IMR-90 (cell line): ENCODE measurements at regions not wholly inside any gene's neighbourhood (a gene's known extent, or its start where the extent isn't known, plus 50 kb on each side); places are given as distances from the start of the nearest gene placed in this dataset.

Source experiments
- ATAC-seq: fragments of 200-7000 bp; cut with Tn5 transposase; 2 replicates; pipeline ENCODE4 v1.9.1; 2020; ENCODE audit warnings: low read depth, mild to moderate bottlenecking, moderate library complexity
- BruUV-seq: library from RNA; stranded (reverse); fragments of 400-500 nt; replicated peaks from 2 replicates; lab custom pipeline; 2021; lab: Mats Ljungman, UMichigan
- CTCF ChIA-PET: fragments of 300-600 bp; formaldehyde crosslinking; extraction: SDS; loops from one replicate; lab custom pipeline; 2021; ENCODE audit warnings: antibody characterized with exemption; lab: Yijun Ruan, JAX
- POLR2A ChIA-PET: fragments of 300-600 bp; sonication (Branson Sonifier 250); formaldehyde crosslinking; loops from one replicate; lab custom pipeline; 2022; ENCODE audit warnings: antibody characterized with exemption; ENCODE audit not compliant: unreplicated experiment; lab: Charles Lee
- DNase-seq: peaks from one replicate; pipeline ENCODE4 v3.0.0; 2013
- H2AFZ ChIP-seq: replicated peaks from 2 replicates; pipeline ENCODE3; 2013; ENCODE audit warnings: low read length, mild to moderate bottlenecking; ENCODE audit not compliant: poor library complexity
- H2AK5ac ChIP-seq: 2 replicates; pipeline ENCODE4 v1.6.1; 2013; ENCODE audit warnings: low read depth, low read length, inconsistent platforms
- H2AK9ac ChIP-seq: replicated peaks from 2 replicates; pipeline ENCODE3; 2013; ENCODE audit warnings: mild to moderate bottlenecking, low read depth, low read length, moderate library complexity; ENCODE audit not compliant: poor library complexity
- H2BK120ac ChIP-seq: 2 replicates; pipeline ENCODE4 v1.6.1; 2013; ENCODE audit warnings: low read depth, low read length, inconsistent platforms
- H2BK15ac ChIP-seq: 3 replicates; pipeline ENCODE4 v1.6.1; 2013; ENCODE audit warnings: low read depth, low read length, inconsistent platforms
- H2BK20ac ChIP-seq: 2 replicates; pipeline ENCODE4 v1.6.1; 2013; ENCODE audit warnings: low read depth, mild to moderate bottlenecking, inconsistent platforms, low read length, moderate library complexity
- H2BK5ac ChIP-seq: 2 replicates; pipeline ENCODE4 v1.6.1; 2013; ENCODE audit warnings: mild to moderate bottlenecking, low read depth, low read length, inconsistent platforms; ENCODE audit not compliant: poor library complexity, severe bottlenecking
- H3K14ac ChIP-seq: replicated peaks from 2 replicates; pipeline ENCODE4 v1.6.1; 2013; ENCODE audit warnings: low read depth, low read length, inconsistent platforms
- H3K18ac ChIP-seq: 2 replicates; pipeline ENCODE4 v1.6.1; 2013; ENCODE audit warnings: low read depth, low read length, control low read depth
- H3K23ac ChIP-seq: 2 replicates; pipeline ENCODE4 v1.6.1; 2013; ENCODE audit warnings: low read depth, low read length, inconsistent platforms
- H3K27ac ChIP-seq: 2 replicates; pipeline ENCODE4 v1.5.1; 2013; ENCODE audit warnings: mild to moderate bottlenecking, control low read depth, low read length; ENCODE audit not compliant: insufficient read depth
- H3K27me3 ChIP-seq: 2 replicates; pipeline ENCODE4 v1.6.1; 2013; ENCODE audit warnings: low read length; ENCODE audit not compliant: control insufficient read depth, insufficient read depth
- H3K36me3 ChIP-seq: 2 replicates; pipeline ENCODE4 v1.6.1; 2013; ENCODE audit warnings: low read length, mixed read lengths; ENCODE audit not compliant: control insufficient read depth, insufficient read depth
- H3K4ac ChIP-seq: 2 replicates; pipeline ENCODE4 v1.6.1; 2013; ENCODE audit warnings: low read depth, low read length, inconsistent platforms
- H3K4me1 ChIP-seq: 2 replicates; pipeline ENCODE4 v1.6.1; 2013; ENCODE audit warnings: low read length, mixed read lengths; ENCODE audit not compliant: control insufficient read depth, insufficient read depth
- H3K4me2 ChIP-seq: 2 replicates; pipeline ENCODE4 v1.6.1; 2013; ENCODE audit warnings: low read depth, mild to moderate bottlenecking, control low read depth, low read length, moderate library complexity
- H3K4me3 ChIP-seq: 2 replicates; pipeline ENCODE4 v1.5.1; 2013; ENCODE audit warnings: low read depth, mild to moderate bottlenecking, control low read depth, low read length, moderate library complexity; ENCODE audit not compliant: insufficient read depth
- H3K56ac ChIP-seq: 2 replicates; pipeline ENCODE4 v1.6.1; 2013; ENCODE audit warnings: low read length, inconsistent platforms; ENCODE audit not compliant: insufficient read depth; ENCODE audit errors: extremely low read depth
- H3K79me1 ChIP-seq, 2 experiments: 2 replicates each; pipeline ENCODE4 v1.6.1; 2013; ENCODE audit warnings: low read length in 2 of 2, inconsistent platforms in 1 of 2, low read depth in 1 of 2
- H3K9ac ChIP-seq: 2 replicates; pipeline ENCODE4 v1.6.1; 2013; ENCODE audit warnings: low read depth, low read length, control low read depth
- H3K9me1 ChIP-seq: 2 replicates; pipeline ENCODE4 v1.6.1; 2013; ENCODE audit warnings: low read length, inconsistent platforms; ENCODE audit not compliant: insufficient read depth
- H3K9me3 ChIP-seq: 2 replicates; pipeline ENCODE4 v1.6.1; 2013; ENCODE audit warnings: low read length; ENCODE audit not compliant: control insufficient read depth, insufficient read depth
- H4K20me1 ChIP-seq: 2 replicates; pipeline ENCODE4 v1.6.1; 2013; ENCODE audit warnings: low read length, inconsistent platforms; ENCODE audit not compliant: insufficient read depth
- H4K5ac ChIP-seq: 2 replicates; pipeline ENCODE4 v1.6.1; 2013; ENCODE audit warnings: mild to moderate bottlenecking, low read depth, low read length, control low read depth
- H4K8ac ChIP-seq, 2 experiments: 2 replicates each; pipeline ENCODE4 v1.6.1; 2013; ENCODE audit warnings: low read depth in 2 of 2, low read length in 2 of 2, control low read depth in 1 of 2, inconsistent platforms in 1 of 2
- H4K91ac ChIP-seq: 2 replicates; pipeline ENCODE4 v1.6.1; 2013; ENCODE audit warnings: low read depth, low read length, inconsistent platforms; ENCODE audit not compliant: insufficient read depth
- BHLHE40 ChIP-seq: fragments of 150-350 bp; IDR thresholded peaks from 2 replicates; pipeline ENCODE4 v1.6.1; 2016; ENCODE audit warnings: mild to moderate bottlenecking, low read depth, low read length
- CEBPB ChIP-seq: IDR thresholded peaks from 2 replicates; pipeline ENCODE4 v1.6.1; 2012; ENCODE audit warnings: low read depth, low read length, improper control_type of control experiment
- CHD1 ChIP-seq: IDR thresholded peaks from 2 replicates; pipeline ENCODE4 v1.6.1; 2012; ENCODE audit warnings: low read depth, low read length, improper control_type of control experiment
- CTCF ChIP-seq: conservative IDR thresholded peaks from 2 replicates; pipeline ENCODE4 v1.5.1; 2012; ENCODE audit warnings: mild to moderate bottlenecking, low read depth, low read length, improper control_type of control experiment
- ELK1 ChIP-seq: fragments of 150-350 bp; IDR thresholded peaks from 2 replicates; pipeline ENCODE4 v1.6.1; 2016; ENCODE audit warnings: low read depth, mild to moderate bottlenecking, low read length, moderate library complexity, borderline replicate concordance
- FOS ChIP-seq: fragments of 150-350 bp; IDR thresholded peaks from 2 replicates; pipeline ENCODE4 v1.6.1; 2016; ENCODE audit warnings: low read depth, low read length
- MAFK ChIP-seq: IDR thresholded peaks from 2 replicates; pipeline ENCODE4 v1.6.1; 2012; ENCODE audit warnings: low read depth, low read length, improper control_type of control experiment
- MAZ ChIP-seq: IDR thresholded peaks from 2 replicates; pipeline ENCODE4 v1.6.1; 2012; ENCODE audit warnings: low read depth, mild to moderate bottlenecking, low read length, improper control_type of control experiment, moderate library complexity, borderline replicate concordance
- MXI1 ChIP-seq: IDR thresholded peaks from 2 replicates; pipeline ENCODE4 v1.6.1; 2012; ENCODE audit warnings: low read depth, mild to moderate bottlenecking, low read length, moderate library complexity, borderline replicate concordance
- NFE2L2 ChIP-seq: fragments of 150-350 bp; IDR thresholded peaks from 2 replicates; pipeline ENCODE4 v1.6.1; 2016; ENCODE audit warnings: low read depth, mild to moderate bottlenecking, low read length
- POLR2A ChIP-seq: IDR thresholded peaks from 2 replicates; pipeline ENCODE4 v1.6.1; 2012; ENCODE audit warnings: mild to moderate bottlenecking, low read depth, low read length
- RAD21 ChIP-seq: IDR thresholded peaks from 2 replicates; pipeline ENCODE4 v1.6.1; 2012; ENCODE audit warnings: low read length, improper control_type of control experiment
- RCOR1 ChIP-seq: IDR thresholded peaks from 2 replicates; pipeline ENCODE4 v1.6.1; 2012; ENCODE audit warnings: mild to moderate bottlenecking, low read length, improper control_type of control experiment; ENCODE audit not compliant: insufficient replicate concordance
- RFX5 ChIP-seq: IDR thresholded peaks from 2 replicates; pipeline ENCODE4 v1.8.0; 2012; ENCODE audit warnings: low read depth, mild to moderate bottlenecking, low read length, moderate library complexity
- SMC3 ChIP-seq: fragments of 150-350 bp; IDR thresholded peaks from 2 replicates; pipeline ENCODE4 v1.6.1; 2016; ENCODE audit warnings: low read depth, mild to moderate bottlenecking, antibody characterized with exemption, low read length, moderate library complexity
- USF2 ChIP-seq: fragments of 150-350 bp; IDR thresholded peaks from 2 replicates; pipeline ENCODE4 v1.6.1; 2017; ENCODE audit warnings: mild to moderate bottlenecking, antibody characterized with exemption, low read length, low read depth
- WGBS, 2 experiments: methylation state at CpG; one replicate each; pipeline versions ENCODE4 v1.1.5 to v1.1.7; 2013; ENCODE audit warnings: missing lambda C conversion rate in 2 of 2; ENCODE audit not compliant: insufficient read length in 1 of 2; ENCODE audit errors: extremely low coverage in 2 of 2; 5-methylcytosine and 5-hydroxymethylcytosine counted together
- dilution Hi-C: fragments of 300-500 bp; cut with HindIII; formaldehyde crosslinking; loops from one replicate; pipeline ENCODE4 v1.14.3; 2018; ENCODE audit warnings: low sequenced_read_pairs; ENCODE audit not compliant: unreplicated experiment
- in situ Hi-C: fragments of 300-500 bp; cut with MboI; formaldehyde crosslinking; loops from 3 replicates; pipeline ENCODE4 v1.14.3; 2019; ENCODE audit warnings: low sequenced_read_pairs, inconsistent platforms, mixed read lengths
- intact Hi-C: fragments of 100-400 bp; cut with micrococcal nuclease; formaldehyde crosslinking; loops from 2 replicates; pipeline ENCODE4 v1.10.0; 2022

GRCh38 chr16:26710450-26710849 lies 356.3 kb upstream of the C16orf82 start:
- dilution Hi-C loops (no loop called here), in situ Hi-C loops (no loop called here), intact Hi-C loops (no loop called here)
- H3K23ac ChIP-seq = no peak overlapping the region
- peaks cover 7% of the 10 kb centered on the region; the same call in 1 of the 2 replicates for H3K9me3 ChIP-seq
- ChIA-PET POLR2A (no interaction called here), CTCF (no interaction called here)
- no peak overlapping the region for H2AFZ ChIP-seq
- no peak overlapping the region for H4K91ac ChIP-seq
- H3K4me3 ChIP-seq = no peak overlapping the region
- H2AK5ac ChIP-seq = no peak overlapping the region
- H2AK9ac ChIP-seq = no peak overlapping the region
- no TSS peak for BruUV-seq
- no peak overlapping the region for H3K56ac ChIP-seq
- no peak overlapping the region for H2BK120ac ChIP-seq
- H3K9me1 ChIP-seq = no peaks in the 10 kb centered on the region
- WGBS, 2 experiments = 0% methylated on average over 1 of the region's 4 CpGs; no CpG with 5 or more reads in 1 of the 2 experiments
- H4K5ac ChIP-seq = no peak overlapping the region
- H2BK5ac ChIP-seq = no peak overlapping the region
- H3K4me1 ChIP-seq = no peaks in the 10 kb centered on the region
- no peak for TF ChIP-seq CHD1
- no peak for TF ChIP-seq CEBPB
- TF ChIP-seq MXI1 = no peak
- no peak for TF ChIP-seq NFE2L2
- TF ChIP-seq CTCF = no peak
- no peak for TF ChIP-seq SMC3
- no peak for TF ChIP-seq RAD21
- no peak for TF ChIP-seq MAZ
- TF ChIP-seq POLR2A = no peak
- no peak for TF ChIP-seq FOS
- no peak for TF ChIP-seq RFX5
- TF ChIP-seq RCOR1 = no peak
- no peak for TF ChIP-seq USF2
- no peak for TF ChIP-seq BHLHE40
- TF ChIP-seq MAFK = no peak
- no peak for TF ChIP-seq ELK1
- no peak overlapping the region for H2BK15ac ChIP-seq
- H4K20me1 ChIP-seq = no peaks in the 10 kb centered on the region
- no peaks in the 10 kb centered on the region for H3K36me3 ChIP-seq
- no peak overlapping the region for H3K18ac ChIP-seq
- no peak overlapping the region for H3K27ac ChIP-seq
- no peak overlapping the region for H3K14ac ChIP-seq
- H3K27me3 ChIP-seq = no peaks in the 10 kb centered on the region
- H3K79me1 ChIP-seq = no peaks in the 10 kb centered on the region
- H4K8ac ChIP-seq = no peak overlapping the region
- no peak overlapping the region for H3K9ac ChIP-seq
- no peak overlapping the region for H2BK20ac ChIP-seq
- ATAC-seq (no peak), DNase-seq (no peak)
- H3K4me2 ChIP-seq = no peak overlapping the region
- no peak overlapping the region for H3K4ac ChIP-seq
